GM12875 (cell line): ENCODE measurements at regions not wholly inside any gene's neighbourhood (a gene's known extent, or its start where the extent isn't known, plus 50 kb on each side); places are given as distances from the start of the nearest gene placed in this dataset.

Experiments
- H3K4me3 ChIP-seq: one replicate; pipeline ENCODE4 v1.5.1; 2011; ENCODE audit warnings: low read depth, low read length, control low read depth
- TF ChIP-seq, protein P1 (sequence below): IDR thresholded peaks from 2 replicates; pipeline ENCODE4 v1.5.1; 2011; ENCODE audit warnings: low read depth, mild to moderate bottlenecking, control low read depth, inconsistent platforms, low read length, moderate library complexity, borderline replicate concordance; ENCODE audit not compliant: insufficient read depth

DNA sequence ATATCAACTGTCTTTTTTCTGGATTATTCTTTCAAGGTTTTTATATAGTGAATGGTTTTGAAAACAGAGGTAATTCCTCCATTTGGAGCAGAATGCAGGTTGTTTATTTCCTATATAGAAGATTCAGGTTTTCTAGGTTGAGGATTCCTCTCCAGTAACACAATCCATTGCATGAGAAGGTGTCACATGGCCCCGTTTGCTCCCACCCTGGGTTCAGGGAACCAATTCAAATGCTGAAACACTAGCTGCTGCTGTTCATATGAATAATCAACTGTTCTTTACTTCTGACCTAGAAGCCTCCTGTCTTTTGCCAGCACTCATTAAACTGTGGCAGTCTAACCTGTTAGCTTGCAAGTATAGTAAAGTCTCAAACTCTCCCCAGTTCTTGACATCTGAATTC, 1316.9 kb upstream of the TENM3 start:
- TF ChIP-seq, protein P1, sequence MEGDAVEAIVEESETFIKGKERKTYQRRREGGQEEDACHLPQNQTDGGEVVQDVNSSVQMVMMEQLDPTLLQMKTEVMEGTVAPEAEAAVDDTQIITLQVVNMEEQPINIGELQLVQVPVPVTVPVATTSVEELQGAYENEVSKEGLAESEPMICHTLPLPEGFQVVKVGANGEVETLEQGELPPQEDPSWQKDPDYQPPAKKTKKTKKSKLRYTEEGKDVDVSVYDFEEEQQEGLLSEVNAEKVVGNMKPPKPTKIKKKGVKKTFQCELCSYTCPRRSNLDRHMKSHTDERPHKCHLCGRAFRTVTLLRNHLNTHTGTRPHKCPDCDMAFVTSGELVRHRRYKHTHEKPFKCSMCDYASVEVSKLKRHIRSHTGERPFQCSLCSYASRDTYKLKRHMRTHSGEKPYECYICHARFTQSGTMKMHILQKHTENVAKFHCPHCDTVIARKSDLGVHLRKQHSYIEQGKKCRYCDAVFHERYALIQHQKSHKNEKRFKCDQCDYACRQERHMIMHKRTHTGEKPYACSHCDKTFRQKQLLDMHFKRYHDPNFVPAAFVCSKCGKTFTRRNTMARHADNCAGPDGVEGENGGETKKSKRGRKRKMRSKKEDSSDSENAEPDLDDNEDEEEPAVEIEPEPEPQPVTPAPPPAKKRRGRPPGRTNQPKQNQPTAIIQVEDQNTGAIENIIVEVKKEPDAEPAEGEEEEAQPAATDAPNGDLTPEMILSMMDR, result no peak
- H3K4me3 ChIP-seq, result no peak overlapping the region

- H3K4me3 ChIP-seq, result no peak overlapping the region
- TF ChIP-seq, protein P1, result no peak
These were observed 1310.7 kb upstream of the TENM3 start for GRCh38 chr4:180932370-180933001.

GRCh38 chr4:180937083-180937482, 1306.1 kb upstream of the TENM3 start:
- no peak overlapping the region for H3K4me3 ChIP-seq
- TF ChIP-seq, protein P1, result no peak

- TF ChIP-seq, protein P1, result no peak
- H3K4me3 ChIP-seq, result no peak overlapping the region
These were observed 1302.5 kb upstream of the TENM3 start for GRCh38 chr4:180940680-180941079.

DNA sequence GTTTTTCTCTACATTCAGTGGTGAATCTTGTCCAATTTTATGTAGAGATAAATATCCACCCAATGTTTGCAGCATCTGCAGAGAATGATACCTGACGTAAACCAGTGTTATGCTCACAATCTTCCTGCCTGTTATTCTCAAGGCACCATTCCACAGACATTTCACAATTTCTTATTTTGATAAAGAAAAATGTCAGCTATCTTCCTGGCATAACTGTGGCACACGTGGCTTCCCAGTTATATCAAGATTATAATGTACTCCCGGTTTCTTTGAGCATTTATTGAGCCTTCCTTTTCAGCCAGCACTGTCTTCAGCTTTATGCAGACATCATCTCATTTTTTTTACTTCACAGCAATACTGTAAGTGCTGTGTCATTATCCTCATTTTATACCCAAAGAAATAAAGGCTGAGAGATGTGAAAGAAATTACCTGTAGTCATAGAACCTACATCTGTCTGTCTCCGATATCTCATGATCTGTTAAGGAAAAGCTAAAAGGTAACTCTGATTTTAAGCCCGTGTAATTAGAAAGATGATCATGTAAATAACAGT, 1300.8 kb upstream of the TENM3 start:
- TF ChIP-seq, protein P1, result no peak
- no peak overlapping the region for H3K4me3 ChIP-seq

DNA sequence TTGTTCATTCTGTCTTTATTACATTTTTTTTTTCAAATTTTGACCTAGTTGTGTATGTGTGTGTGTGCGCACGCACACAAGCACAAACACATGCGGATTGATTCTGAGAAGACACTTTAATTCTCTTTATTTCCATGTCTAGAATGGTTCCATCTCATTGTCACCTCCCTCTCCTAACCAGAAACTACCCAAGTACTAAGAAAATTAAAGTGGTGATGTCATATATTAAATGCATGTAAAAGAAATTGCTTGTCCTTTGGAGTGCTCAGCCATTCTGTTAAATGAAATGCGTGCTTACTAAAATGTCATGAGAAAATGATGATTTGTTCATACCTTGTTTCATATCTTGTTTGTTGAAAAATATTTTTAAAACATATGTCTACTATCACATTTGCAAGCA, 1297.0 kb upstream of the TENM3 start:
- H3K4me3 ChIP-seq, result no peak overlapping the region
- TF ChIP-seq, protein P1, result no peak

DNA sequence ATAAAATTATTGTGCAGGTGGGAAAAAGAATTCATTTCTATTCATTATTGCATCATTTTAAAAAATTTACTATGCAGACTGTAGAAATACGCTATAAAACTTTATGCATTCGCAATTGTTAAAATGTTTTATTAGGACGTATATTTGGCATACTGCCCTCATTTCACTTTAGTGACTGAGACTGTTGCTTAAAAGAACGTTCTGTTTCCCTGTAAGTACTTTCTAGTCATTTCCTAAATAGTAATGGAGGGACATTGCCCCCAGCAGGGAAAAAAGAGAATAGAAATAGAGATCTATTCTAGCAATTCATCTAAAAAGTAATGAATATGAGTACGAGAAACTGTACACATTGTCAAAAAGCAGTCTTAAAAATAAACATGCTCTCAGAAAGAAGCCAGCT, 1295.8 kb upstream of the TENM3 start:
- TF ChIP-seq, protein P1, result no peak
- H3K4me3 ChIP-seq, result no peak overlapping the region
